Trophoblast cell (in vitro differentiated cells and primary cell): ENCODE measurements at regions not wholly inside any gene's neighbourhood (a gene's known extent, or its start where the extent isn't known, plus 50 kb on each side); places are given as distances from the start of the nearest gene placed in this dataset.

Experiments
- DNase-seq, 2 donors: peaks; one replicate each; pipeline ENCODE4 v3.0.0-alpha.2; 2016
- H2AFZ ChIP-seq: 2 replicates; pipeline ENCODE4 v1.6.1; 2013; ENCODE audit warnings: low read length, moderate library complexity, mild to moderate bottlenecking; ENCODE audit not compliant: insufficient read depth, poor library complexity
- H2AK5ac ChIP-seq: 2 replicates; pipeline ENCODE4 v1.6.1; 2013; ENCODE audit warnings: mild to moderate bottlenecking, low read length
- H2BK120ac ChIP-seq: 2 replicates; pipeline ENCODE4 v1.6.1; 2013; ENCODE audit warnings: low read length, mild to moderate bottlenecking, moderate library complexity; ENCODE audit not compliant: insufficient read depth, poor library complexity
- H2BK12ac ChIP-seq: 2 replicates; pipeline ENCODE4 v1.6.1; 2013; ENCODE audit warnings: mild to moderate bottlenecking, low read length, moderate library complexity
- H2BK5ac ChIP-seq: 2 replicates; pipeline ENCODE4 v1.6.1; 2013; ENCODE audit warnings: low read length, low read depth, moderate library complexity, mild to moderate bottlenecking; ENCODE audit not compliant: poor library complexity
- H3K14ac ChIP-seq: 2 replicates; pipeline ENCODE4 v1.6.1; 2013; ENCODE audit warnings: mild to moderate bottlenecking, low read length
- H3K18ac ChIP-seq: 2 replicates; pipeline ENCODE4 v1.6.1; 2013; ENCODE audit warnings: mild to moderate bottlenecking, low read length
- H3K23ac ChIP-seq: 2 replicates; pipeline ENCODE4 v1.6.1; 2013; ENCODE audit warnings: low read length
- H3K27ac ChIP-seq: 2 replicates; pipeline ENCODE4 v1.5.1; 2013; ENCODE audit warnings: low read depth, mild to moderate bottlenecking, inconsistent platforms, low read length, moderate library complexity
- H3K27me3 ChIP-seq: 2 replicates; pipeline ENCODE4 v1.6.1; 2013; ENCODE audit warnings: inconsistent platforms, mild to moderate bottlenecking, low read length, moderate library complexity; ENCODE audit not compliant: insufficient read depth
- H3K36me3 ChIP-seq, 2 experiments: 1 replicate in 1 of 2; 2 replicates in 1 of 2; pipeline ENCODE4 v1.6.1; 2013; ENCODE audit warnings: low read length in 2 of 2, mild to moderate bottlenecking in 2 of 2, moderate library complexity in 1 of 2; ENCODE audit not compliant: insufficient read depth in 2 of 2, control insufficient read depth in 1 of 2
- H3K4ac ChIP-seq: 2 replicates; pipeline ENCODE4 v1.6.1; 2013; ENCODE audit warnings: low read depth, mild to moderate bottlenecking, low read length, moderate library complexity
- H3K4me1 ChIP-seq, 2 experiments: 1 replicate in 1 of 2; 2 replicates in 1 of 2; pipeline ENCODE4 v1.6.1; 2013; ENCODE audit warnings: low read length in 2 of 2, mild to moderate bottlenecking in 2 of 2, moderate library complexity in 1 of 2; ENCODE audit not compliant: insufficient read depth in 2 of 2, control insufficient read depth in 1 of 2
- H3K4me2 ChIP-seq: 2 replicates; pipeline ENCODE4 v1.6.1; 2013; ENCODE audit warnings: inconsistent platforms, mild to moderate bottlenecking, low read length, moderate library complexity
- H3K4me3 ChIP-seq: 2 replicates; pipeline ENCODE4 v1.5.1; 2013; ENCODE audit warnings: mild to moderate bottlenecking, low read depth, low read length, inconsistent platforms
- H3K79me1 ChIP-seq: one replicate; pipeline ENCODE4 v1.6.1; 2013; ENCODE audit warnings: low read length
- H3K79me2 ChIP-seq: 2 replicates; pipeline ENCODE4 v1.6.1; 2013; ENCODE audit warnings: low read length, mild to moderate bottlenecking; ENCODE audit not compliant: control insufficient read depth, insufficient read depth, poor library complexity
- H3K9ac ChIP-seq: 2 replicates; pipeline ENCODE4 v1.6.1; 2013; ENCODE audit warnings: mild to moderate bottlenecking, low read length
- H3K9me3 ChIP-seq: 2 replicates; pipeline ENCODE4 v1.6.1; 2013; ENCODE audit warnings: low read depth, mild to moderate bottlenecking, control low read depth, inconsistent platforms, low read length; ENCODE audit not compliant: insufficient read depth
- H4K12ac ChIP-seq: 2 replicates; pipeline ENCODE4 v1.6.1; 2013; ENCODE audit warnings: low read depth, mild to moderate bottlenecking, low read length, moderate library complexity
- H4K8ac ChIP-seq: 2 replicates; pipeline ENCODE4 v1.6.1; 2013; ENCODE audit warnings: low read depth, mild to moderate bottlenecking, low read length, moderate library complexity
- H4K91ac ChIP-seq: one replicate; pipeline ENCODE4 v1.6.1; 2013; ENCODE audit warnings: low read depth, mild to moderate bottlenecking, low read length, moderate library complexity
- WGBS: extraction: QIAGEN DNeasy Blood & Tissue Kit; methylation state at CpG from one replicate; pipeline ENCODE4 v1.1.7; 2013; ENCODE audit warnings: missing lambda C conversion rate; ENCODE audit not compliant: insufficient read length, insufficient coverage; ENCODE audit errors: extremely low coverage; 5-methylcytosine and 5-hydroxymethylcytosine counted together

GRCh38 chr12:127660961-127661360, 606.0 kb upstream of the TMEM132C start:
- no peaks in the 10 kb centered on the region for H3K36me3 ChIP-seq
- no CpG with 5 or more reads among the region's 2 CpGs for WGBS

DNA sequence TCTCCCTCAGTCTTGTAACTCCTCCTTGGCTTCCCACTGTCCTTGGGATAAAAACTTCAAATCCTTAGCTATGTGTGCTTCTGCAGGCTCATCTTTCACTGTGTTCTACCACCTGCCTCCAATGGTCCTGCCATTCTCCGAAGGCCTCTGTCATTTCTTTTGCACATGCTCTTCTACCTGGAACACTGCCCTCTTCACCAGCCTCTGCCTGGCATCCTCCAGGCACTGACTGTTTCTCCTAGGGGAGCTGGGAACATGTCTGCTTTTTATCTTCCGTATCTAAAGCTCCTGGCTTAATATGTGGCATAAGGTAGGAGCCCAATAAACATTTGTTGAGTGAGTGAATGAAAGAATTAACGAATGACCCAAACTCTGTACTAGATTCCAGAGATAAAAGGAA, 603.3 kb upstream of the TMEM132C start:
- no peak overlapping the region for H2BK5ac ChIP-seq
- H3K36me3 ChIP-seq: no peaks in the 10 kb centered on the region
- H4K12ac ChIP-seq: no peak overlapping the region
- no peak overlapping the region for H3K4ac ChIP-seq
- H3K9ac ChIP-seq: no peak overlapping the region
- H2BK120ac ChIP-seq: no peak overlapping the region
- H2AK5ac ChIP-seq: no peak overlapping the region
- H3K27me3 ChIP-seq: no peaks in the 10 kb centered on the region
- no peaks in the 10 kb centered on the region for H3K9me3 ChIP-seq
- no peak overlapping the region for H2AFZ ChIP-seq
- H4K91ac ChIP-seq: no peak overlapping the region
- no peaks in the 10 kb centered on the region for H3K79me1 ChIP-seq
- no peak overlapping the region for H3K27ac ChIP-seq
- no peaks in the 10 kb centered on the region for H3K4me1 ChIP-seq
- WGBS: no CpG with 5 or more reads among the region's 3 CpGs
- no peak overlapping the region for H2BK12ac ChIP-seq
- H3K23ac ChIP-seq: no peak overlapping the region
- no peak overlapping the region for H4K8ac ChIP-seq
- H3K4me3 ChIP-seq: no peak overlapping the region
- DNase-seq: no peak
- no peak overlapping the region for H3K4me2 ChIP-seq
- no peaks in the 10 kb centered on the region for H3K79me2 ChIP-seq
- no peak overlapping the region for H3K18ac ChIP-seq
- H3K14ac ChIP-seq: no peak overlapping the region

More at GRCh38 chr12:127660961-127661360, 606.0 kb upstream of the TMEM132C start:
- Histone ChIP-seq H3K79me2 (no peaks in the 10 kb centered on the region), H3K14ac (no peak overlapping the region), H2BK12ac (no peak overlapping the region), H2AK5ac (no peak overlapping the region), H3K27me3 (no peaks in the 10 kb centered on the region), H3K9ac (no peak overlapping the region), H3K4me3 (no peak overlapping the region), H3K4ac (no peak overlapping the region), H4K91ac (no peak overlapping the region), H3K23ac (no peak overlapping the region), H3K79me1 (no peaks in the 10 kb centered on the region), H4K8ac (no peak overlapping the region), H3K4me1 (no peaks in the 10 kb centered on the region), H3K4me2 (no peak overlapping the region), H2BK120ac (no peak overlapping the region), H3K18ac (no peak overlapping the region), H3K9me3 (no peaks in the 10 kb centered on the region), H4K12ac (no peak overlapping the region), H3K27ac (no peak overlapping the region), H2AFZ (no peak overlapping the region), H2BK5ac (no peak overlapping the region)
- no peak for DNase-seq

- no peak overlapping the region for H3K4me3 ChIP-seq
- peak in 1 of 2 donors; percentile 25 for DNase-seq
Measured at GRCh38 chr12:127664901-127665300, 602.1 kb upstream of the TMEM132C start.

GRCh38 chr12:127667131-127667685, 599.8 kb upstream of the TMEM132C start:
- H4K91ac ChIP-seq: no peak overlapping the region
- no peak overlapping the region for H3K14ac ChIP-seq
- H3K79me1 ChIP-seq: no peaks in the 10 kb centered on the region
- H3K4me2 ChIP-seq: no peak overlapping the region
- H2AK5ac ChIP-seq: no peak overlapping the region
- no peak overlapping the region for H3K9ac ChIP-seq
- H2AFZ ChIP-seq: no peak overlapping the region
- DNase-seq: no peak
- H3K4me1 ChIP-seq: no peaks in the 10 kb centered on the region
- no peak overlapping the region for H2BK120ac ChIP-seq
- H3K27ac ChIP-seq: no peak overlapping the region
- no peak overlapping the region for H3K4ac ChIP-seq
- no peaks in the 10 kb centered on the region for H3K27me3 ChIP-seq
- no peak overlapping the region for H2BK12ac ChIP-seq
- no peak overlapping the region for H2BK5ac ChIP-seq
- no peak overlapping the region for H3K23ac ChIP-seq
- no peak overlapping the region for H4K12ac ChIP-seq
- no peak overlapping the region for H4K8ac ChIP-seq
- no CpG with 5 or more reads among the region's 3 CpGs for WGBS
- no peaks in the 10 kb centered on the region for H3K36me3 ChIP-seq
- H3K9me3 ChIP-seq: no peaks in the 10 kb centered on the region
- no peak overlapping the region for H3K18ac ChIP-seq
- no peaks in the 10 kb centered on the region for H3K79me2 ChIP-seq
- no peak overlapping the region for H3K4me3 ChIP-seq

More at GRCh38 chr12:127664901-127665300, 602.1 kb upstream of the TMEM132C start:
- H3K18ac ChIP-seq: no peak overlapping the region
- H3K4me2 ChIP-seq: no peak overlapping the region
- no peak overlapping the region for H4K8ac ChIP-seq
- H3K14ac ChIP-seq: no peak overlapping the region
- H2AK5ac ChIP-seq: no peak overlapping the region
- H3K27me3 ChIP-seq: no peaks in the 10 kb centered on the region
- H4K12ac ChIP-seq: no peak overlapping the region
- H2BK120ac ChIP-seq: no peak overlapping the region
- no CpG with 5 or more reads among the region's 4 CpGs for WGBS
- H3K36me3 ChIP-seq: no peaks in the 10 kb centered on the region
- no peaks in the 10 kb centered on the region for H3K9me3 ChIP-seq
- H3K4ac ChIP-seq: no peak overlapping the region
- no peaks in the 10 kb centered on the region for H3K4me1 ChIP-seq
- H3K9ac ChIP-seq: no peak overlapping the region
- no peak overlapping the region for H4K91ac ChIP-seq
- no peaks in the 10 kb centered on the region for H3K79me1 ChIP-seq
- H3K79me2 ChIP-seq: no peaks in the 10 kb centered on the region
- no peak overlapping the region for H3K27ac ChIP-seq
- no peak overlapping the region for H2AFZ ChIP-seq
- H2BK5ac ChIP-seq: no peak overlapping the region
- H2BK12ac ChIP-seq: no peak overlapping the region
- H3K23ac ChIP-seq: no peak overlapping the region
